K562 (cell line): ENCODE measurements at regions not wholly inside any gene's neighbourhood (a gene's known extent, or its start where the extent isn't known, plus 50 kb on each side); places are given as distances from the start of the nearest gene placed in this dataset.

Source experiments
- ATAC-seq: fragments of 200-7000 bp; cut with Tn5 transposase; 3 replicates; pipeline ENCODE4 v1.9.1; 2020; ENCODE audit warnings: moderate library complexity
- BruUV-seq: library from RNA; stranded (reverse); fragments of 400-500 nt; replicated peaks from 2 replicates; lab custom pipeline; 2021; lab: Mats Ljungman, UMichigan
- CTCF ChIA-PET: fragments of 300-600 bp; formaldehyde crosslinking; extraction: SDS; loops from one replicate; lab custom pipeline; 2021; ENCODE audit warnings: low intra/inter-chr PET ratio; lab: Yijun Ruan, JAX
- POLR2A ChIA-PET: fragments of 300-600, 350-650 bp; sonication (Branson Sonifier 250); formaldehyde crosslinking; extraction: SDS; loops from one replicate; lab custom pipeline; 2021; ENCODE audit warnings: antibody characterized with exemption, inconsistent platforms; lab: Yijun Ruan, JAX
- DNase-seq, 4 experiments: peaks; one replicate each; pipeline versions ENCODE4 v3.0.0 to v3.0.0-alpha.2; 2011 to 2018; ENCODE audit warnings: low spot score in 3 of 4, mixed read lengths in 3 of 4; ENCODE audit errors: extremely low read depth in 1 of 4
- FAIRE-seq: peaks from 2 replicates; lab custom pipeline; 2011; peaks lifted over from hg19 to GRCh38; lab: Jason Lieb, UNC
- H2AFZ ChIP-seq: 2 replicates; pipeline ENCODE4 v1.6.0; 2011; ENCODE audit warnings: low read depth, low read length, control low read depth, inconsistent platforms
- H3K27ac ChIP-seq: fragments of 200-600 bp; 3 replicates; pipeline ENCODE4 v1.8.0; 2011; ENCODE audit warnings: low read depth, mild to moderate bottlenecking, control low read depth, inconsistent platforms, low read length, moderate library complexity, mixed read lengths; ENCODE audit errors: extremely low read depth
- H3K27me3 ChIP-seq, 2 experiments: fragments of 300-600 bp in 1 of 2; 2 replicates in 1 of 2; 3 replicates in 1 of 2; pipeline versions ENCODE4 v1.6.0 to v1.8.0; 2011; ENCODE audit warnings: inconsistent platforms in 2 of 2, low read length in 2 of 2, mild to moderate bottlenecking in 1 of 2, mixed read lengths in 1 of 2, moderate library complexity in 1 of 2; ENCODE audit not compliant: control insufficient read depth in 2 of 2, insufficient read depth in 2 of 2
- H3K36me3 ChIP-seq: fragments of 300-600 bp; 3 replicates; pipeline ENCODE4 v1.8.0; 2011; ENCODE audit warnings: mild to moderate bottlenecking, low read length, inconsistent platforms; ENCODE audit not compliant: control insufficient read depth, insufficient read depth
- H3K4me1 ChIP-seq, 2 experiments: fragments of 200-600 bp in 1 of 2; replicated peaks in 1 of 2; 2 replicates in 1 of 2; 3 replicates in 1 of 2; pipeline versions ENCODE4 v1.5.1 to v1.8.0; 2011; ENCODE audit warnings: inconsistent platforms in 2 of 2, low read length in 2 of 2, mild to moderate bottlenecking in 1 of 2, mixed read lengths in 1 of 2, moderate library complexity in 1 of 2; ENCODE audit not compliant: control insufficient read depth in 2 of 2, insufficient read depth in 2 of 2
- H3K4me2 ChIP-seq: 2 replicates; pipeline ENCODE4 v1.6.1; 2011; ENCODE audit warnings: low read length, control low read depth, inconsistent platforms, mixed read lengths; ENCODE audit not compliant: insufficient read depth
- H3K4me3 ChIP-seq: fragments of 200-600 bp; sonication (generic), shearing (Covaris generic); 2 replicates; pipeline ENCODE4 v1.5.1; 2016; ENCODE audit warnings: control low read depth, inconsistent platforms
- H3K79me2 ChIP-seq: fragments of 200-600 bp; 3 replicates; pipeline ENCODE4 v1.8.0; 2011; ENCODE audit warnings: low read length, inconsistent platforms; ENCODE audit not compliant: control insufficient read depth, insufficient read depth
- H3K9ac ChIP-seq, 2 experiments: 2 replicates each; pipeline versions ENCODE4 v1.6.0 to v1.6.1; 2011; ENCODE audit warnings: low read depth in 2 of 2, low read length in 2 of 2, control low read depth in 1 of 2, inconsistent platforms in 1 of 2, mild to moderate bottlenecking in 1 of 2, mixed read lengths in 1 of 2; ENCODE audit not compliant: insufficient read depth in 1 of 2
- H3K9me1 ChIP-seq: one replicate; pipeline ENCODE4 v1.6.0; 2011; ENCODE audit warnings: inconsistent platforms, mild to moderate bottlenecking, low read length, moderate library complexity; ENCODE audit not compliant: control insufficient read depth, insufficient read depth
- H3K9me3 ChIP-seq: replicated peaks from 2 replicates; pipeline ENCODE4 v1.5.1; 2011; ENCODE audit warnings: low read depth, low read length, inconsistent platforms; ENCODE audit not compliant: control insufficient read depth, insufficient read depth
- H4K20me1 ChIP-seq: replicated peaks from 2 replicates; pipeline ENCODE4 v1.6.1; 2011; ENCODE audit warnings: low read length, inconsistent platforms, mixed read lengths; ENCODE audit not compliant: control insufficient read depth, insufficient read depth
- ASH1L ChIP-seq: fragments of 450-650 bp; IDR thresholded peaks from 2 replicates; pipeline ENCODE4 v1.6.1; 2018; ENCODE audit warnings: borderline replicate concordance, mild to moderate bottlenecking, low read depth; ENCODE audit not compliant: partially characterized antibody
- DPF2 ChIP-seq: fragments of 450-650 bp; IDR thresholded peaks from 2 replicates; pipeline ENCODE4 v1.6.1; 2016
- HDAC2 ChIP-seq: fragments of 450-650 bp; IDR thresholded peaks from 2 replicates; pipeline ENCODE4 v1.6.1; 2016; ENCODE audit warnings: mild to moderate bottlenecking
- MTA1 ChIP-seq: fragments of 450-650 bp; IDR thresholded peaks from 2 replicates; pipeline ENCODE4 v1.6.1; 2017; ENCODE audit warnings: borderline replicate concordance
- MYBL2 ChIP-seq, 2 experiments: fragments of 450-650 bp in 1 of 2; sonication (generic) in 1 of 2; formaldehyde crosslinking in 1 of 2; IDR thresholded peaks; 2 replicates each; pipeline versions ENCODE4 v1.6.1 to v1.8.1; 2017 to 2022; ENCODE audit warnings: borderline replicate concordance in 1 of 2, inconsistent platforms in 1 of 2, low read depth in 1 of 2, mild to moderate bottlenecking in 1 of 2, missing genetic modification reagents in 1 of 2, moderate library complexity in 1 of 2
- NFYB ChIP-seq: IDR thresholded peaks from 2 replicates; pipeline ENCODE4 v1.6.1; 2011; ENCODE audit warnings: mild to moderate bottlenecking, moderate library complexity; ENCODE audit not compliant: insufficient read length; ENCODE audit errors: extremely low read depth
- PML ChIP-seq: IDR thresholded peaks from 2 replicates; pipeline ENCODE4 v1.6.1; 2012; ENCODE audit warnings: low read length, inconsistent platforms
- SMAD2 ChIP-seq: fragments of 150-350 bp; IDR thresholded peaks from 2 replicates; pipeline ENCODE4 v1.6.1; 2014; ENCODE audit warnings: low read depth, mild to moderate bottlenecking, low read length
- ZNF707 ChIP-seq: fragments of 250-450 bp; sonication (Bioruptor Pico); conservative IDR thresholded peaks from 2 replicates; pipeline ENCODE4 v1.8.0; 2022; ENCODE audit warnings: inconsistent platforms, mild to moderate bottlenecking, moderate library complexity
- WGBS: fragments of 100-300 bp; shearing (Covaris generic); methylation state at CpG from one replicate; pipeline ENCODE4 v1.1.6; 2016; ENCODE audit warnings: low coverage, mixed read lengths; ENCODE audit not compliant: insufficient coverage; ENCODE audit errors: missing lambda C conversion rate; 5-methylcytosine and 5-hydroxymethylcytosine counted together
- in situ Hi-C: fragments of 300-500 bp; cut with MboI; formaldehyde crosslinking; loops from 4 replicates; pipeline ENCODE4 v1.15.0; 2018; ENCODE audit warnings: inconsistent platforms, mixed read lengths
- intact Hi-C: fragments of 100-400 bp; cut with micrococcal nuclease; formaldehyde crosslinking; loops from 2 replicates; pipeline ENCODE4 v1.14.2; 2022

DNA sequence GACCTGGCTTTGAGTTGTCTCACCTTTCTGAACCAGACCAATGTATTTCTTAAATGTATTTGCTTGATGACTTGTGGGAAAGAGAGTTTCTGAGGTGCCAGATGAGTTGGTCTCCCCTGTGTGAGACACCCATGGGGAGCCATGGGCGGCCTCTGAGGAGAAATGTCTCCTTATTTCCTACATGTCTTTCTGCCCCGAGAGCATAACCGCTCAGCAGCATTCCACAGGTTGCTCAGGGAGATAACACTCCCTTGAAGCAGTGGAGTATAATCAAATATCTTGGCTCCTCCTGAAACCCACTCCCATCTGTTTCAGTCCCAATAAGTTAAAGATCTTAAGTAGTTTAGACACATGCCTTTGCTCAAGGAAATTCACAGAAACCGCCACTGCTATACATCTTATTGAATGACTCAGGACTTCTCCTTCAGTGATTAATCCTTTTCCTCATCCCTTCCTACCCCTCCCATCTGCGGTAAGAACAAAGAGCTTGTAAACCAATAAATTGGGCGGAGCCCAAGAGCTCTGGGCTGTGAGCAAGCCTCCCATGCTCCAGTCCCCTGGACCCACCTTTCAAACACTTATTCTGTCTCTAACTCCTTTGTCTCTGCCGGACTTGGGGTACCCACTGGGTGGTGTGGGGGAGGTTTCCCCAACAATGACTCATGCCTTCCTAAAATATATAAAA lies 285.5 kb upstream of the LRRTM4 start:
- Histone ChIP-seq H3K4me1 (no peaks in the 10 kb centered on the region), H3K9me1 (no peaks in the 10 kb centered on the region), H3K79me2 (no peaks in the 10 kb centered on the region), H3K9ac (no peak overlapping the region), H3K4me3 (no peak overlapping the region), H3K27me3 (no peaks in the 10 kb centered on the region), H3K9me3 (no peaks in the 10 kb centered on the region), H3K4me2 (no peak overlapping the region), H3K27ac (no peak overlapping the region), H4K20me1 (no peaks in the 10 kb centered on the region), H3K36me3 (no peaks in the 10 kb centered on the region), H2AFZ (no peak overlapping the region)
- ATAC-seq (no peak), DNase-seq (no peak), FAIRE-seq (no peak)
- ChIA-PET POLR2A (no interaction called here), CTCF (no interaction called here)
- no peak for TF ChIP-seq ZNF707
- no peak for TF ChIP-seq ASH1L
- TF ChIP-seq NFYB, result no peak
- TF ChIP-seq DPF2, result no peak
- TF ChIP-seq MYBL2 (IDR thresholded peaks at IDR 0.05; ENCODE audit: low read depth), result no peak
- no peak for TF ChIP-seq MYBL2 (CRISPR knock-in tag; IDR thresholded peaks at IDR 0.05; ENCODE audit: borderline replicate concordance)
- TF ChIP-seq MTA1, result no peak
- TF ChIP-seq SMAD2, result no peak
- TF ChIP-seq HDAC2, result no peak
- TF ChIP-seq PML, result no peak
- no TSS peak for BruUV-seq
- intact Hi-C loops (no loop called here), in situ Hi-C loops (no loop called here)
- WGBS, result under 1% methylated on average over 7 of the region's 7 CpGs
